ENCODE measurements at regions not wholly inside any gene's neighbourhood (a gene's known extent, or its start where the extent isn't known, plus 50 kb on each side); places are given as distances from the start of the nearest gene placed in this dataset.
"Not testable (repeated sequence)": the region's sequence is repeated elsewhere in the genome, so short reads cannot be mapped to it uniquely, and the experiment has no call there.

GRCh38 chr13:82614086-82614485 is 1268.2 kb downstream of the SLITRK1 start:
- Histone ChIP-seq H3K4me3 (ENCODE audit: insufficient read depth, low read depth, low read length) (no peak overlapping the region), H3K27me3 (ENCODE audit: control insufficient read depth, insufficient read depth, low read length) (no peaks in the 10 kb centered on the region), H3K36me3 (replicated peaks; ENCODE audit: control insufficient read depth, insufficient read depth, low read length) (no peaks in the 10 kb centered on the region)
- DNase-seq = no peak

- DNase-seq = no peak
- H3K27me3 ChIP-seq (ENCODE audit: control insufficient read depth, insufficient read depth, low read length) = peaks cover 7% of the 10 kb centered on the region; the same call in 1 of the 2 replicates
- H3K36me3 ChIP-seq (replicated peaks; ENCODE audit: control insufficient read depth, insufficient read depth, low read length) = no peaks in the 10 kb centered on the region
- H3K4me3 ChIP-seq (ENCODE audit: insufficient read depth, low read depth, low read length) = no peak overlapping the region
Measured at GRCh38 chr13:82606008-82606407, 1276.3 kb downstream of the SLITRK1 start.

GRCh38 chr13:82597747-82598146 is 1284.5 kb downstream of the SLITRK1 start:
- DNase-seq = peak; percentile 14
- Histone ChIP-seq H3K27me3 (ENCODE audit: control insufficient read depth, insufficient read depth, low read length) (peaks cover 66% of the 10 kb centered on the region), H3K36me3 (replicated peaks; ENCODE audit: control insufficient read depth, insufficient read depth, low read length) (no peaks in the 10 kb centered on the region), H3K4me3 (ENCODE audit: insufficient read depth, low read depth, low read length) (no peak overlapping the region)

GRCh38 chr13:82593239-82593638 is 1289.0 kb downstream of the SLITRK1 start:
- no peak for DNase-seq
- Histone ChIP-seq H3K27me3 (ENCODE audit: control insufficient read depth, insufficient read depth, low read length) (peaks cover 42% of the 10 kb centered on the region), H3K4me3 (ENCODE audit: insufficient read depth, low read depth, low read length) (no peak overlapping the region), H3K36me3 (replicated peaks; ENCODE audit: control insufficient read depth, insufficient read depth, low read length) (no peaks in the 10 kb centered on the region)

GRCh38 chr13:82571653-82572052 is 1310.6 kb downstream of the SLITRK1 start:
- no peak for DNase-seq
- Histone ChIP-seq H3K36me3 (replicated peaks; ENCODE audit: control insufficient read depth, insufficient read depth, low read length) (no peaks in the 10 kb centered on the region), H3K4me3 (ENCODE audit: insufficient read depth, low read depth, low read length) (no peak overlapping the region), H3K27me3 (ENCODE audit: control insufficient read depth, insufficient read depth, low read length) (no peaks in the 10 kb centered on the region)

GRCh38 chr13:82569581-82569980 is 1312.7 kb downstream of the SLITRK1 start:
- Histone ChIP-seq H3K27me3 (ENCODE audit: control insufficient read depth, insufficient read depth, low read length) (no peaks in the 10 kb centered on the region), H3K4me3 (ENCODE audit: insufficient read depth, low read depth, low read length) (no peak overlapping the region), H3K36me3 (replicated peaks; ENCODE audit: control insufficient read depth, insufficient read depth, low read length) (no peaks in the 10 kb centered on the region)
- DNase-seq = no peak

GRCh38 chr13:82566864-82567263 is 1315.4 kb downstream of the SLITRK1 start:
- H3K27me3 ChIP-seq (ENCODE audit: control insufficient read depth, insufficient read depth, low read length) = no peaks in the 10 kb centered on the region
- no peak for DNase-seq
- H3K4me3 ChIP-seq (ENCODE audit: insufficient read depth, low read depth, low read length) = no peak overlapping the region
- no peaks in the 10 kb centered on the region for H3K36me3 ChIP-seq (replicated peaks; ENCODE audit: control insufficient read depth, insufficient read depth, low read length)

- H3K36me3 ChIP-seq (replicated peaks; ENCODE audit: control insufficient read depth, insufficient read depth, low read length) = no peaks in the 10 kb centered on the region
- DNase-seq = no peak
- H3K27me3 ChIP-seq (ENCODE audit: control insufficient read depth, insufficient read depth, low read length) = no peaks in the 10 kb centered on the region
- no peak overlapping the region for H3K4me3 ChIP-seq (ENCODE audit: insufficient read depth, low read depth, low read length)
Measured at GRCh38 chr13:82565201-82565600, 1317.1 kb downstream of the SLITRK1 start.

- no peak for DNase-seq
- Histone ChIP-seq H3K27me3 (ENCODE audit: control insufficient read depth, insufficient read depth, low read length) (no peaks in the 10 kb centered on the region), H3K36me3 (replicated peaks; ENCODE audit: control insufficient read depth, insufficient read depth, low read length) (no peaks in the 10 kb centered on the region), H3K4me3 (ENCODE audit: insufficient read depth, low read depth, low read length) (no peak overlapping the region)
Measured at GRCh38 chr13:82560889-82561288, 1321.4 kb downstream of the SLITRK1 start.

- Histone ChIP-seq H3K36me3 (replicated peaks; ENCODE audit: control insufficient read depth, insufficient read depth, low read length) (no peaks in the 10 kb centered on the region), H3K4me3 (ENCODE audit: insufficient read depth, low read depth, low read length) (no peak overlapping the region), H3K27me3 (ENCODE audit: control insufficient read depth, insufficient read depth, low read length) (no peaks in the 10 kb centered on the region; the same call in 1 of the 2 replicates)
- no peak for DNase-seq
Measured at GRCh38 chr13:82522872-82523271, 1359.4 kb downstream of the SLITRK1 start.

GRCh38 chr13:82506805-82507414 is 1375.4 kb downstream of the SLITRK1 start:
- Histone ChIP-seq H3K4me3 (ENCODE audit: insufficient read depth, low read depth, low read length) (no peak overlapping the region), H3K27me3 (ENCODE audit: control insufficient read depth, insufficient read depth, low read length) (no peaks in the 10 kb centered on the region), H3K36me3 (replicated peaks; ENCODE audit: control insufficient read depth, insufficient read depth, low read length) (no peaks in the 10 kb centered on the region)
- DNase-seq = no peak

GRCh38 chr13:82501834-82502233 is 1380.4 kb downstream of the SLITRK1 start:
- Histone ChIP-seq H3K36me3 (replicated peaks; ENCODE audit: control insufficient read depth, insufficient read depth, low read length) (no peaks in the 10 kb centered on the region), H3K4me3 (ENCODE audit: insufficient read depth, low read depth, low read length) (no peak overlapping the region), H3K27me3 (ENCODE audit: control insufficient read depth, insufficient read depth, low read length) (no peaks in the 10 kb centered on the region)
- DNase-seq = no peak

GRCh38 chr13:82480415-82480814 is 1401.9 kb downstream of the SLITRK1 start:
- Histone ChIP-seq H3K27me3 (ENCODE audit: control insufficient read depth, insufficient read depth, low read length) (no peaks in the 10 kb centered on the region), H3K36me3 (replicated peaks; ENCODE audit: control insufficient read depth, insufficient read depth, low read length) (no peaks in the 10 kb centered on the region), H3K4me3 (ENCODE audit: insufficient read depth, low read depth, low read length) (no peak overlapping the region)
- no peak for DNase-seq

GRCh38 chr13:82477436-82477835 is 1404.8 kb downstream of the SLITRK1 start:
- Histone ChIP-seq H3K27me3 (ENCODE audit: control insufficient read depth, insufficient read depth, low read length) (no peaks in the 10 kb centered on the region), H3K36me3 (replicated peaks; ENCODE audit: control insufficient read depth, insufficient read depth, low read length) (no peaks in the 10 kb centered on the region), H3K4me3 (ENCODE audit: insufficient read depth, low read depth, low read length) (no peak overlapping the region)
- DNase-seq = no peak

- no peaks in the 10 kb centered on the region for H3K27me3 ChIP-seq (ENCODE audit: control insufficient read depth, insufficient read depth, low read length)
Measured at GRCh38 chr13:82467626-82468025, 1414.6 kb downstream of the SLITRK1 start.

GRCh38 chr13:82459575-82459974 is 1422.7 kb downstream of the SLITRK1 start:
- not testable (repeated sequence) for DNase-seq; H3K36me3 ChIP-seq (replicated peaks; ENCODE audit: control insufficient read depth, insufficient read depth, low read length); H3K27me3 ChIP-seq (ENCODE audit: control insufficient read depth, insufficient read depth, low read length); H3K4me3 ChIP-seq (ENCODE audit: insufficient read depth, low read depth, low read length)

More at GRCh38 chr13:82467626-82468025, 1414.6 kb downstream of the SLITRK1 start:
- Histone ChIP-seq H3K4me3 (ENCODE audit: insufficient read depth, low read depth, low read length) (no peak overlapping the region), H3K36me3 (replicated peaks; ENCODE audit: control insufficient read depth, insufficient read depth, low read length) (no peaks in the 10 kb centered on the region)
- DNase-seq = no peak

Data from H7 (cell line).